ENCODE measurements at regions not wholly inside any gene's neighbourhood (a gene's known extent, or its start where the extent isn't known, plus 50 kb on each side); places are given as distances from the start of the nearest gene placed in this dataset.

DNA sequence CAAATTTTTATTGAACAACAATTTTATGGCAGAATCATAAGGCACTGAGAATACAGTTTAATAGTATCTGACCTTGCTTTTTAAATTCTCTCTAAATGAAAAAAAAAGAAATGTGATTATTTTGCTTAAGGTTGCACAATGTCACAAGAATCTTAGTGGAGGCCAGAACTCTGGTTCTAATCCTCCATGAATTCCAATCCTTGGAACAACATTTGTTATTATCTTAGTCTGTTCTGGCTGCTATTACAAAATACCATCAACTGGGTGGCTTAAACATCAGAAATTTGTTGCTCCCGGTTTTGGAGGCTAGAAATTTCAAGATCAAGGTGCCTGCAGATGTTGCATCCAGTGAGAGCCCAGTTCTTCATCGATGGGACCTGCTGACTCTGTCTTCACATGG lies 158.2 kb upstream of the POM121L12 start:
- DNase-seq: no peak

GRCh38 chr7:52876402-52876801 lies 159.0 kb upstream of the POM121L12 start:
- DNase-seq: no peak

GRCh38 chr7:52863652-52864051 lies 171.8 kb upstream of the POM121L12 start:
- DNase-seq: no peak

- DNase-seq: no peak
Observed at GRCh38 chr7:52862321-52862720, 173.1 kb upstream of the POM121L12 start.

- DNase-seq: no peak
Observed at GRCh38 chr7:52857367-52857766, 178.1 kb upstream of the POM121L12 start.

GRCh38 chr7:52854681-52855080 lies 180.8 kb upstream of the POM121L12 start:
- DNase-seq: no peak

GRCh38 chr7:52851547-52851946 lies 183.9 kb upstream of the POM121L12 start:
- no peak for DNase-seq

DNA sequence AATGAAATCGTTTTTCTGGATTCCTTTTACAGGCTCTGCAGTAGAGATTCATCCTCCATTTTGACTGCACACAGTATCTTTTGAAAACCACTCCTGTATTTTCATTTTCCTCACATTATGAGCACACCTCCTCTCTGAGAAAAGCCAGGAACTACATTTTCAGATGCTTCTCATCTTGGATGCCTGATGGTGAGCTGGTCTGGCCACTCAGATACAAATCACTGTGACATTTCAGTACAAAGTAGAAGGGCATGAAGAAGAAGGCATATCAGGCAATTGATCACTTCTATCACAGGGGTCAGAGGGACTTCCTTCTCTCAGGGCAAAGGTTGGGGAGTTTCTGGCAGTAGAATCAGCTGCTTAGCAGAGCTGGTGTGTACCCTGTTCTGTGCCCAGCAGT lies 192.0 kb upstream of the POM121L12 start:
- no peak for DNase-seq

DNA sequence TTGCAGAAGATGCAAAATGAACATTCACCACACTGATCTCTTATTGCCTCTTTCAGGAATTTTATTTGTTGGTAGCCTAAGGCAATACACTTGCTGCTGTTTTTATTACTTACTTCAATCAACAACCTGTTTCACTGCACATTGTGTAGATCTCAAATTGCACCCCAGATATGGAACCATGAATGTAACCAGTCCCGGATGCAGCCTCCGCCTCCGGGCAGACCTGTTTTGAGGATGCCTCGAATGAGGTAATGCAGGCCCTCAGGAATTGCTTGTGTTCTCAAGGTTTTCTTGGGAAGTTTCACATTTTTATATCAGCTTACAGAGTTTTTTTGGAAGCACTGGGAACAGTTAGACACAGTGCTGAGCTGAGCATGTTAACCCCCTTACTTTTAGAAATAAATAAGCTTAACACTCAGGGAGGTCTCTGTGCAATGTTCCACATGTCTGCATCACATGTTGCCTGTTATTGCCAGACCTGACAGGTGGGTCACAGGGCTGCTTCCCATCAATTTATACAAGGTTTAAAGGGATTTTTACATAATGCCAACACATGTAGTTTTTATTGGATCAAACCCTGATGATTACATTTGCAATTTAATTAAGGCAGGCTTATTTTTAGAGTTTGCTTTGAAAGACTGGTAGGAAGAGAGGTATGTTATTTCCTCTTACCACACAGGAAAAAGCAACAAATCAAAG lies 193.1 kb upstream of the POM121L12 start:
- no peak for DNase-seq

DNA sequence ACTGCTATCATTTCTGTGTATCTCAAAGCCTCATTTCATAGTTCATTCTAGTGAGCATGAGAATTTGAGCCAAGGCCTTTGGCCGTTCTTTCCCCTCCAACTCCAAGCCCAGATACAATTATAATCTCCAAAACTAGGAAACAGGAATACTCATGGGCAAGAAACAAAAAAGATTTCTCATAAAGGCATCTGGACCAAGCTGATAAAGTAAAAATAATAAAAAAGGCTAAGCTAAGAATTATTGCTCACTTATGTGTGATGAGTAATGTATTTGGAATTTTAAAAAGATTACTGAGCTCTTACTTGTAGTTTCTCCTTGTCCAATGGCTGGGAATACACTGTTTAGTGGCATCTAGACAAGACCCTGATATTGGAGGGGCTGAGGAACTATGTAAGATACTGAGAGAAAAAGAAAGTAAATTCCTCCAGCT lies 196.4 kb upstream of the POM121L12 start:
- DNase-seq: no peak

DNA sequence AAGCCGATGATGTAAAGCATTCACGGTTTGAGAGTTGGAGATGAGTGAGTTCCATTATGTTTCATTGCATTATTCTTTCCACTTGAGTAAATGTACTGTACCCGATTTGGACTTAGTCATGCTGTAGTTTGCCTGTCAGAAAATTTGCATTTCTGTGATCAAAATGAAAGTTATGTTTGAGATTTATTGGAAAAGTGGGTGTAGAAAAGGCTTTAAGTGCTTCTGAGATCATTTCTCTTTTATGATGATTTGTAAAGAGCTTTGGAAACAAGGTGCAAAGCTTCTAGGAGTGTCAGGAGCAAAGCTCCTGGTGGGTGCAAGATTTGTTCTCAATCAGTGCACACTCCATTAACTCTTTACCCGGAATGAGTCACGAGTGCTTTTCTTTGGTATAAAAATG lies 204.1 kb upstream of the POM121L12 start:
- DNase-seq: no peak

DNA sequence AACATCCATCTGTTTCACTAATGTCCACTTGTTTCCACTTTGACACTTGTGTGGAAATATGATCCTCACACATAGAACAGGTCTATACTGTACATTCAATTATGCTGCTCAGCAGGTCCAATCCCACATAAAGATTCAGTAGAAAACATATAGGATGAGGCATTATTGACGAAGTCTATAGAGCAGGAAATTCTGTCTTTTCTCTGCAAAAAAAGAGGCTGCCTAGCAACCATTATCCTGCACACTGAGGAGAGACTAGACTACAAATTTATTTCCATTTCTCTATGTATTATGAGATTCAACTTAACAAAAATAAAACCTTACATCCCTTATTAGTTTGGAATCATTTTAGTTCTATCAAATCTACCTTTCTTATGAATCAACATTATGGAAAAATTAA lies 204.6 kb upstream of the POM121L12 start:
- no peak for DNase-seq

DNA sequence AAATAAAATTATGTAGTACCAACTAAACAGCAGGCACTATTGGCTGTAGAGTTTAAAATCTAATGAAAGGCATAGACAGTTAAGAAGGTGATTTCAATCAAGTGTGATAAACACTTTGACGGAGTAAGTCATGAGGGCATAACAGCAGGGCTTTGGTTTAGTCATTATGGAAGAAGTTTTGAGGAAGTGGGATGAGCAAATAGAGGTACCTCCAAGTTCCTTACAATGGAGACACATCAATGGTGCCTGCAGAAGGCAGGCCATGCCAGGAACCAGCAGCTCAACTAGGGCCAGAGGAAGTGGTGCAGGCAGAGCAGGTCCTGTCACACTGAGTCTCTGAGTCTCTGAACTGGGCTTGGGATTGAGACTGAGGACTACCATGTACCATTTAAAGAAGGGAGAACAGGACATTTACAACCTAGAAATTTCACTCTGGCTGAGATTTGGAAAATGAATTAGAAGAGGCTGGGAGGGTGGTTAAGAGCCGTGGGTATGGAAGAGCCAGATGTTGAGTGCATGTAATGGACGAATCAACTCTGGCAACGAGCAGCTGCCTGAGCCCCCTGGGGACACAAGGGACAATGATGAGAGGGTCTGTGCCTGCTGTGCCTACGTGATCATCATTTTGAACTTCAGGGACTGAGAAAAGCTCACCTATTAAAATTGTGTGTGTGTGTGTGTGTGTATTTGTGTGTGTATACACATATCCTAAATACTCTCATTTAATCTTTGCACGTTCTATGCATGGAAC lies 208.7 kb upstream of the POM121L12 start:
- no peak for DNase-seq

DNA sequence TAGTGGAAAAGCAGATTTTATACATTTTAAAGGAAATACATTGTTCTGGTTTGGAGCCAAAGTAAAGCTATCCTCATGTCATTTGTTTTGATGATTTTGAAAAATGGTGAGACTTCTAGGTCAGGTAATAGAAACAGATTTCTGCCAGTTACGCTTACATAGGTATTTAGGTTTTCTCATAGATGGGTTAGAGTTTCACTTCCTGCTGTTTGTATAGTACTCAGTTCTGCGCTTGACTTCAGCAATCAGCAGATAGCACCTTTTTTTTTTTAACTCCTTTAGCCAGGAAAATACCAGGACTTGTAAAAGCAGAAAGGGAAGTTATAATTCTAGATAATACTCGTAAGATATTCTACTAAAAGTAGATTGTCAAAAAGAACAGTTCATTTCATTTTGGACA lies 209.8 kb upstream of the POM121L12 start:
- no peak for DNase-seq

- no peak for DNase-seq
Observed at GRCh38 chr7:52811537-52811936, 223.9 kb upstream of the POM121L12 start.

GRCh38 chr7:52799817-52800216 lies 235.6 kb upstream of the POM121L12 start:
- DNase-seq: no peak

DNA sequence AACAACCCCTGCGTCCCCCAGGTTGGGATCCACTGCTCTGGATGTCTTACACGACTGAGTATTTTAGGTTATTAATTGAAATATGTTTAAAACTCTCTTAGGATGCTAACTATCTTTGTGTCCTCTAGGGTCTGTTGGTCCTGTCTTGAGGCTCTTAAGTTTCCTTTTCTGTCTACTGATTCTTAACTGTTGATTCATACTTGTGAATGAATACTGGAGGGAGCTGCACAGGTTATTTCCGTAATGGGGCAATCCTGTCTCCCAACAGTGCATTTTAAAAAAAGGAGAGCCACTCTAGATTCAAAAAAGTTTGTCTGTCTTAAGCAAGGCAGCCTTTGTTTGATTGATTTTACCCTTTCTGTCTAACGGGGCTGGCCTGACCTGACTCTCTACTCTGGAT lies 237.6 kb upstream of the POM121L12 start:
- no peak for DNase-seq

DNA sequence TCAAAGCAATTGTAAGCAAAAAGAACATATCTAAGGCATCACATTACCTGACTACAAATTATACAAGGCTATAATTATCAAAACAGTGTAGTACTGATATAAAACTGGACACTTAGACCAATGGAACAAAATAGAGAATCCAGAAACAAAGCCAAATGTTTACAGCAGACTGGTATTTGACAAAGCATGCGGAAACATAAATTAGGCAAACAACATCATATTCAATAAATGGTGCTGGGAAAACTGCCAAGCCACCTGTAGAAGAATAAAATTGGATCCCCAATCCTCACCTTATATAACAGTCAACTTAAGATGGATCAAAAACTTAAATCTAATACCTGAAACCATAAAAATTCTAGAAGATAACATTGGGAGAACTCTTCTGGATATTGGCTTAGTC lies 240.8 kb upstream of the POM121L12 start:
- no peak for DNase-seq

GRCh38 chr7:52791176-52791700 lies 244.2 kb upstream of the POM121L12 start:
- no peak for DNase-seq

DNA sequence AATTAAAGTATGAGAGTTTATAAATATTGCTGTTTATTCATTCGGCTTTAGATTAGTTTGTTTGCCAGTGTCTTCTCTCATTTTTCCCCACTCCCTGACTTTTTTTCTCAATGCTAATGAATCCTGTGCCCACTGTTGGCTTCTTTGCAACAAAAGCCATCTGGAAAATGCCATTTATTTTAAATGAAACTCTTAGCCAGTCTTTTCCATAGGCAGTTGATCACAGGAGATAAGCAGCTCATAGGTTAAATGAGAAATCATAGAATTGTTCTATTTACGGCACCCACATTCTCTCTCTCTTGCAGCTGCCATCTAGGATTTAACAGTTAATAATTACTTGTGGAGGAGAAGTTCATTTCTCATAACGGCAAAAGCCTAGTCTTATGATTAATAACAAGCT lies 249.3 kb upstream of the POM121L12 start:
- DNase-seq: no peak

DNA sequence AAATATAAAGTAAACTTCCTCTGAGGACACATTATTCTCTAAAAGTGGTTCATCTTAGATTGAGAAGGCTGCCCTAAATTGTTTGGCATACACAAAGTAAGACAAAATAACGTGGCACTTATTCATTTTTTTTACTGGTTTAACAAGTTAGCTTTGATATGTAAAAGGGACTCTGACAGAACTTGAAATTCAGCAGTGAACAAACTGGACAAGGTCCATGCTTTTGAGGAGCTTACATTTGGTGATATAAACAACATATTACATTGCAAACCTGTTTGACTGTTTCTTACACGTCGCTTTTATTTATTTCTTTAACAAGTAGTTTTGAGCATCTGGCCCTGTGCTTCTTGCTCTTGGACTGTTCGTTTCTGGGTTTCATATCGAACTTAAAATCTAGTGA lies 253.1 kb upstream of the POM121L12 start:
- no peak for DNase-seq

GRCh38 chr7:52781250-52781649 lies 254.2 kb upstream of the POM121L12 start:
- no peak for DNase-seq

DNA sequence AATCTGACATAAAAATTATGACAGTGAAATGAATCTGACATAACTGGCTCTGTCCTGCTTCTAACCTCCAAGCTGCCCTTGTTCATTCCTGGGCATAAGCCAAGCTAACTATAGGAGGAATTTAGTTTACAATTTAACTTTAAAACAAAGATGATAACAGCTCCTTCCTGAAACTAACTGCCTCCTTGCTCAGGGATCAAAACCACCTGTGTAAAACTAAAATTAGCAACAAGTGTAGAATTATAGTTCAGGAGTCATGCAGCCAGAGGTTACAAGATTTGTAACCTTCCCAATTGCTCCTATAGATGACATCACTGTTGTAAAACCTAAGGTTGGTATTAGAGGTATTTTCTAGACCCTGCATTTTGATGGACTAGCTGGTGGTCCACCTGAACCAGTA lies 256.4 kb upstream of the POM121L12 start:
- no peak for DNase-seq

Data from suppressor macrophage (primary cell).